ENCODE measurements at regions not wholly inside any gene's neighbourhood (a gene's known extent, or its start where the extent isn't known, plus 50 kb on each side); places are given as distances from the start of the nearest gene placed in this dataset.

- TF ChIP-seq EZH2 (IDR thresholded peaks at IDR 0.05; ENCODE audit: insufficient read depth, poor library complexity, severe bottlenecking), result no peak
- TF ChIP-seq EZH2phosphoT487 (IDR thresholded peaks at IDR 0.05; ENCODE audit: insufficient read depth, low read depth), result no peak
Observed at GRCh38 chr4:137866671-137867070, 334.4 kb upstream of the PCDH18 start.

All from GM23248 (cell line).